HG02973 (cell line): ENCODE measurements at regions not wholly inside any gene's neighbourhood (a gene's known extent, or its start where the extent isn't known, plus 50 kb on each side); places are given as distances from the start of the nearest gene placed in this dataset.
"Not testable (repeated sequence)": the region's sequence is repeated elsewhere in the genome, so short reads cannot be mapped to it uniquely, and the experiment has no call there.

Experiments used
- ATAC-seq: cut with Tn5 transposase; IDR thresholded peaks from one replicate; pipeline ENCODE4 v1.9.1; 2021; ENCODE audit warnings: moderate library complexity; ENCODE audit not compliant: unreplicated experiment

GRCh38 chr3:35194666-35195065, 444.7 kb upstream of the ARPP21 start:
- no peak for ATAC-seq

GRCh38 chr3:35198857-35199256, 440.5 kb upstream of the ARPP21 start:
- no peak for ATAC-seq

GRCh38 chr3:35200056-35200455, 439.3 kb upstream of the ARPP21 start:
- no peak for ATAC-seq

GRCh38 chr3:35201211-35201610, 438.1 kb upstream of the ARPP21 start:
- ATAC-seq: no peak

GRCh38 chr3:35215525-35216500, 423.5 kb upstream of the ARPP21 start:
- no peak for ATAC-seq

- ATAC-seq: no peak
Measured at GRCh38 chr3:35216501-35217266, 422.6 kb upstream of the ARPP21 start.

- ATAC-seq: no peak
Measured at GRCh38 chr3:35223632-35224394, 415.5 kb upstream of the ARPP21 start.

GRCh38 chr3:35224565-35225295, 414.6 kb upstream of the ARPP21 start:
- ATAC-seq: no peak

GRCh38 chr3:35241236-35241635, 398.1 kb upstream of the ARPP21 start:
- ATAC-seq: no peak

- no peak for ATAC-seq
Measured at GRCh38 chr3:35254917-35255316, 384.4 kb upstream of the ARPP21 start.

- no peak for ATAC-seq
Measured at GRCh38 chr3:35257641-35258040, 381.7 kb upstream of the ARPP21 start.

GRCh38 chr3:35262406-35262805, 376.9 kb upstream of the ARPP21 start:
- ATAC-seq: no peak

GRCh38 chr3:35263477-35263876, 375.8 kb upstream of the ARPP21 start:
- ATAC-seq: no peak

GRCh38 chr3:35266065-35266464, 373.3 kb upstream of the ARPP21 start:
- ATAC-seq: not testable (repeated sequence)

- no peak for ATAC-seq
Measured at GRCh38 chr3:35275768-35276167, 363.6 kb upstream of the ARPP21 start.

- ATAC-seq: no peak
Measured at GRCh38 chr3:35276568-35276967, 362.8 kb upstream of the ARPP21 start.

GRCh38 chr3:35291471-35292236, 347.7 kb upstream of the ARPP21 start:
- no peak for ATAC-seq

GRCh38 chr3:35292568-35292967, 346.8 kb upstream of the ARPP21 start:
- ATAC-seq: no peak

- ATAC-seq: no peak
Measured at GRCh38 chr3:35295906-35296305, 343.4 kb upstream of the ARPP21 start.

- peak; percentile 92 for ATAC-seq
Measured at GRCh38 chr3:35296533-35296932, 342.8 kb upstream of the ARPP21 start.
